ENCODE measurements at regions not wholly inside any gene's neighbourhood (a gene's known extent, or its start where the extent isn't known, plus 50 kb on each side); places are given as distances from the start of the nearest gene placed in this dataset.

DNA sequence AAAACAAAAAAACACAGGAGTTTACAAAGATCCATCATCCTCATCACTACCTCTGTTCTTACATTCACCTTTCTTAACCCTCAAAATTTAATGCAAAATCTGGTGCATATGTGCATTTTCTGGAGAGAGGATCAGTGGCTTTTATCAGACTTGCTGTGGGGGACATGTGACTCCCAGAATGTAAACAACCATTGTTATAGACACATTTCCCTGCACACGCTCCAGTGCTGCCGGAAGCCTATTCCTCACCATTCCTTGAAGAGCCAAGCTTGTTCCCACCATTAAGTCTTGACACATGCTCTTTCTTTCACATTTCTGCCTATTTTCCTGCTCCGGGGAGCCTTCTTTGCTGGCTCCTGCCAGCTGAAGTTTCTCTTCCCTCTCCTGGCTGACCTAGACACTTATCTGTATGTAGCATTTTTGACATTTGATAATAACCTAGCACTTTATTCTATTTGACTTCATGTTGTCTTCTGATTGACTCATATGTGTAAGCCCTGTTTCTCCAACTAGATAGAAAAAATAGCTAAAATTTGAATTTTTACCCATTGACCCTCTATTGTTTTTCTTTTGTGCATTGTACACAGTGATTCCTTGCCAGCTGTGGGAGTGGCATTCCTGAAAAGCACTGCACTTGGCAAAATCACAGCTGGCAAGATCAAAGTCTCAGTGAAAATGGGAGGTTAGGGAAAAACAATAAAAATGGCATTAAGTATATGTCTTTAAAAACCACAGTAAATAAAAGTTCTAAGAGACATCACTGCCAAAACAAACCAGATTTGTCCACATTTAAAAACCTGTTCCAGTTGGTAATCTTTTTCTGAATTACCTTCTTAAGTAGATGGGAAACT lies 76.8 kb upstream of the CIBAR2 start:
- H3K4me3 ChIP-seq (ENCODE audit: low read length) = no peak overlapping the region
- H3K9me3 ChIP-seq (ENCODE audit: low read length) = peaks cover 7% of the 10 kb centered on the region
- H3K27ac ChIP-seq (ENCODE audit: low read length) = no peak overlapping the region
- H3K9me2 ChIP-seq (ENCODE audit: insufficient read depth, low read length) = no peaks in the 10 kb centered on the region
- no peaks in the 10 kb centered on the region for H3F3A ChIP-seq (ENCODE audit: insufficient read depth, low read length, poor library complexity, severe bottlenecking)
- no peak overlapping the region for H3K9ac ChIP-seq (ENCODE audit: low read length)
- no peaks in the 10 kb centered on the region for H4K20me1 ChIP-seq (ENCODE audit: insufficient read depth)
- H3K36me3 ChIP-seq (ENCODE audit: insufficient read depth, low read length) = no peaks in the 10 kb centered on the region
- no peaks in the 10 kb centered on the region for H3K79me2 ChIP-seq (replicated peaks; ENCODE audit: insufficient read depth, low read length)
- H2AFZ ChIP-seq (ENCODE audit: low read depth, low read length) = no peak overlapping the region
- TF ChIP-seq EZH2 (IDR thresholded peaks at IDR 0.05; ENCODE audit: borderline replicate concordance, insufficient read depth, low read length, poor library complexity, severe bottlenecking) (no peak), TAF1 (IDR thresholded peaks at IDR 0.05; ENCODE audit: low read depth) (no peak), SMC3 (conservative IDR thresholded peaks at IDR 0.05; ENCODE audit: poor library complexity) (no peak), MXI1 (conservative IDR thresholded peaks at IDR 0.05; ENCODE audit: poor library complexity, severe bottlenecking) (no peak), RAD21 (conservative IDR thresholded peaks at IDR 0.05) (no peak), POLR2AphosphoS5 (IDR thresholded peaks at IDR 0.05) (no peak), EP300 (conservative IDR thresholded peaks at IDR 0.05; ENCODE audit: poor library complexity, severe bottlenecking) (no peak)
- TF ChIP-seq, protein P1, sequence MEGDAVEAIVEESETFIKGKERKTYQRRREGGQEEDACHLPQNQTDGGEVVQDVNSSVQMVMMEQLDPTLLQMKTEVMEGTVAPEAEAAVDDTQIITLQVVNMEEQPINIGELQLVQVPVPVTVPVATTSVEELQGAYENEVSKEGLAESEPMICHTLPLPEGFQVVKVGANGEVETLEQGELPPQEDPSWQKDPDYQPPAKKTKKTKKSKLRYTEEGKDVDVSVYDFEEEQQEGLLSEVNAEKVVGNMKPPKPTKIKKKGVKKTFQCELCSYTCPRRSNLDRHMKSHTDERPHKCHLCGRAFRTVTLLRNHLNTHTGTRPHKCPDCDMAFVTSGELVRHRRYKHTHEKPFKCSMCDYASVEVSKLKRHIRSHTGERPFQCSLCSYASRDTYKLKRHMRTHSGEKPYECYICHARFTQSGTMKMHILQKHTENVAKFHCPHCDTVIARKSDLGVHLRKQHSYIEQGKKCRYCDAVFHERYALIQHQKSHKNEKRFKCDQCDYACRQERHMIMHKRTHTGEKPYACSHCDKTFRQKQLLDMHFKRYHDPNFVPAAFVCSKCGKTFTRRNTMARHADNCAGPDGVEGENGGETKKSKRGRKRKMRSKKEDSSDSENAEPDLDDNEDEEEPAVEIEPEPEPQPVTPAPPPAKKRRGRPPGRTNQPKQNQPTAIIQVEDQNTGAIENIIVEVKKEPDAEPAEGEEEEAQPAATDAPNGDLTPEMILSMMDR (IDR thresholded peaks at IDR 0.05; ENCODE audit: poor library complexity, severe bottlenecking) = no peak
- TF ChIP-seq, protein P2, sequence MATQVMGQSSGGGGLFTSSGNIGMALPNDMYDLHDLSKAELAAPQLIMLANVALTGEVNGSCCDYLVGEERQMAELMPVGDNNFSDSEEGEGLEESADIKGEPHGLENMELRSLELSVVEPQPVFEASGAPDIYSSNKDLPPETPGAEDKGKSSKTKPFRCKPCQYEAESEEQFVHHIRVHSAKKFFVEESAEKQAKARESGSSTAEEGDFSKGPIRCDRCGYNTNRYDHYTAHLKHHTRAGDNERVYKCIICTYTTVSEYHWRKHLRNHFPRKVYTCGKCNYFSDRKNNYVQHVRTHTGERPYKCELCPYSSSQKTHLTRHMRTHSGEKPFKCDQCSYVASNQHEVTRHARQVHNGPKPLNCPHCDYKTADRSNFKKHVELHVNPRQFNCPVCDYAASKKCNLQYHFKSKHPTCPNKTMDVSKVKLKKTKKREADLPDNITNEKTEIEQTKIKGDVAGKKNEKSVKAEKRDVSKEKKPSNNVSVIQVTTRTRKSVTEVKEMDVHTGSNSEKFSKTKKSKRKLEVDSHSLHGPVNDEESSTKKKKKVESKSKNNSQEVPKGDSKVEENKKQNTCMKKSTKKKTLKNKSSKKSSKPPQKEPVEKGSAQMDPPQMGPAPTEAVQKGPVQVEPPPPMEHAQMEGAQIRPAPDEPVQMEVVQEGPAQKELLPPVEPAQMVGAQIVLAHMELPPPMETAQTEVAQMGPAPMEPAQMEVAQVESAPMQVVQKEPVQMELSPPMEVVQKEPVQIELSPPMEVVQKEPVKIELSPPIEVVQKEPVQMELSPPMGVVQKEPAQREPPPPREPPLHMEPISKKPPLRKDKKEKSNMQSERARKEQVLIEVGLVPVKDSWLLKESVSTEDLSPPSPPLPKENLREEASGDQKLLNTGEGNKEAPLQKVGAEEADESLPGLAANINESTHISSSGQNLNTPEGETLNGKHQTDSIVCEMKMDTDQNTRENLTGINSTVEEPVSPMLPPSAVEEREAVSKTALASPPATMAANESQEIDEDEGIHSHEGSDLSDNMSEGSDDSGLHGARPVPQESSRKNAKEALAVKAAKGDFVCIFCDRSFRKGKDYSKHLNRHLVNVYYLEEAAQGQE (IDR thresholded peaks at IDR 0.05; ENCODE audit: borderline replicate concordance) = no peak
- H3K4me2 ChIP-seq (ENCODE audit: low read length) = no peak overlapping the region
- H3K27me3 ChIP-seq (ENCODE audit: insufficient read depth, low read depth, low read length) = no peaks in the 10 kb centered on the region

DNA sequence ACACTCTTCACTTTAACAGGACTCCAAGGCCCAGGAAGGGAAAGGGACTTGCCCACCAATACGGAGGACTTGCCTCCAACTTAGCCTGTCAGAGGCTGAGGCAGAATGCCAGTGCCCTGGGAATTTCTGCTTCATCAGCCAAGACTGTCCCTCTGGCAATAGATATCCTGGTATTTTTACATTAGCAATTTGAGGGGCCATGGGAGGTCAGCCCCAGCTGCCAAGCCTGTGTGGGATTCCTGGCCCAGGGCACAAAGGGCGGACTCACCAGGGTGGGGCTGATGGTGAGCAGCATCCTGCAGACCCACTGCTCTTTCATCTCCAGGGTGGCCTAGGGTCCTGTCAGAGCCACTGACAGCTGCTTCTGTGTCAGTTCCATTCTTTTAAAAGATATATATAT lies 78.3 kb upstream of the CIBAR2 start:
- H3K27me3 ChIP-seq (ENCODE audit: insufficient read depth, low read depth, low read length) = no peaks in the 10 kb centered on the region
- no peak overlapping the region for H3K9ac ChIP-seq (ENCODE audit: low read length)
- H3K4me2 ChIP-seq (ENCODE audit: low read length) = no peak overlapping the region
- no peak for TF ChIP-seq TAF1 (IDR thresholded peaks at IDR 0.05; ENCODE audit: low read depth)
- no peak for TF ChIP-seq RAD21 (conservative IDR thresholded peaks at IDR 0.05)
- TF ChIP-seq, protein P1 (IDR thresholded peaks at IDR 0.05; ENCODE audit: poor library complexity, severe bottlenecking) = no peak
- TF ChIP-seq MXI1 (conservative IDR thresholded peaks at IDR 0.05; ENCODE audit: poor library complexity, severe bottlenecking) = no peak
- TF ChIP-seq POLR2AphosphoS5 (IDR thresholded peaks at IDR 0.05) = no peak
- TF ChIP-seq SMC3 (conservative IDR thresholded peaks at IDR 0.05; ENCODE audit: poor library complexity) = no peak
- no peak for TF ChIP-seq EP300 (conservative IDR thresholded peaks at IDR 0.05; ENCODE audit: poor library complexity, severe bottlenecking)
- TF ChIP-seq, protein P2 (IDR thresholded peaks at IDR 0.05; ENCODE audit: borderline replicate concordance) = no peak
- TF ChIP-seq EZH2 (IDR thresholded peaks at IDR 0.05; ENCODE audit: borderline replicate concordance, insufficient read depth, low read length, poor library complexity, severe bottlenecking) = no peak
- no peak overlapping the region for H2AFZ ChIP-seq (ENCODE audit: low read depth, low read length)
- H3K9me3 ChIP-seq (ENCODE audit: low read length) = peaks cover 3% of the 10 kb centered on the region
- no peaks in the 10 kb centered on the region for H3F3A ChIP-seq (ENCODE audit: insufficient read depth, low read length, poor library complexity, severe bottlenecking)
- no peak overlapping the region for H3K27ac ChIP-seq (ENCODE audit: low read length)
- no peaks in the 10 kb centered on the region for H4K20me1 ChIP-seq (ENCODE audit: insufficient read depth)
- no peaks in the 10 kb centered on the region for H3K79me2 ChIP-seq (replicated peaks; ENCODE audit: insufficient read depth, low read length)
- H3K9me2 ChIP-seq (ENCODE audit: insufficient read depth, low read length) = no peaks in the 10 kb centered on the region
- H3K4me3 ChIP-seq (ENCODE audit: low read length) = no peak overlapping the region
- no peaks in the 10 kb centered on the region for H3K36me3 ChIP-seq (ENCODE audit: insufficient read depth, low read length)
